Esophagus squamous epithelium (tissue), 5 donors: ENCODE measurements at regions not wholly inside any gene's neighbourhood (a gene's known extent, or its start where the extent isn't known, plus 50 kb on each side); places are given as distances from the start of the nearest gene placed in this dataset.

ENCODE experiments used
- DNase-seq: peaks from one replicate; lab custom pipeline; 2025; lab: John Stamatoyannopoulos, UW
- H3K27ac ChIP-seq, 4 donors: fragments of 200-600 bp; sonication (generic); one replicate each; pipeline ENCODE4 v1.5.1; 2016 to 2019; ENCODE audit warnings: mild to moderate bottlenecking in 1 of 4
- H3K27me3 ChIP-seq, 4 donors: fragments of 200-600 bp; sonication (generic); 1 replicate in 3 of 4; 2 replicates in 1 of 4; pipeline versions ENCODE4 v1.5.1 to v1.6.0; 2017 to 2021; ENCODE audit warnings: antibody characterized with exemption in 1 of 4
- H3K36me3 ChIP-seq, 3 donors: fragments of 200-600 bp; sonication (generic); one replicate each; pipeline ENCODE4 v1.5.1; 2016 to 2019
- H3K4me1 ChIP-seq, 3 donors: fragments of 200-600 bp; sonication (generic); one replicate each; pipeline ENCODE4 v1.5.1; 2017 to 2019
- H3K4me3 ChIP-seq, 4 donors: fragments of 200-600 bp; sonication (generic); 1 replicate in 3 of 4; 2 replicates in 1 of 4; pipeline ENCODE4 v1.5.1; 2016 to 2019; ENCODE audit warnings: mild to moderate bottlenecking in 2 of 4, moderate library complexity in 1 of 4
- H3K9me3 ChIP-seq, 3 donors: fragments of 200-600 bp; sonication (generic); one replicate each; pipeline ENCODE4 v1.5.1; 2016 to 2019
- CTCF ChIP-seq, 6 experiments: fragments of 450-650 bp in 4 of 6; fragments of 200-600 bp in 2 of 6; sonication (generic) in 2 of 6; IDR thresholded peaks; one replicate each; pipeline ENCODE4 v1.5.1; 2016 to 2019; ENCODE audit warnings: antibody characterized with exemption in 6 of 6, mild to moderate bottlenecking in 4 of 6, moderate library complexity in 4 of 6
- POLR2A ChIP-seq, 4 donors: fragments of 450-650 bp; IDR thresholded peaks; one replicate each; pipeline ENCODE4 v1.6.1; 2017; ENCODE audit warnings: antibody characterized with exemption in 4 of 4, mild to moderate bottlenecking in 4 of 4, moderate library complexity in 3 of 4
- WGBS, 2 donors: methylation state at CpG; one replicate each; pipeline ENCODE4 v1.1.5; 2018; 5-methylcytosine and 5-hydroxymethylcytosine counted together
- intact Hi-C: fragments of 100-400 bp; cut with DNase I; formaldehyde crosslinking; loops from one replicate; pipeline ENCODE4 v1.15.0; 2022
- donor health status: DM: yes; HTN: yes; CAD: no.

GRCh38 chr13:40148101-40148500 lies 492.6 kb downstream of the COG6 start:
- no peaks in the 10 kb centered on the region for H3K36me3 ChIP-seq
- no peaks in the 10 kb centered on the region for H3K9me3 ChIP-seq
- H3K4me1 ChIP-seq = peaks cover 8 to 34% (median 17%) of the 10 kb centered on the region in 3 donors
- intact Hi-C loops = no loop called here
- H3K27ac ChIP-seq = peak overlapping the region in 3 of 4 donors; percentile 74 to 80 (median 75)
- DNase-seq = no peak
- 87 to 94% methylated on average over 4 of the region's 4 CpGs for WGBS, 2 donors
- no peak overlapping the region for H3K4me3 ChIP-seq
- no peaks in the 10 kb centered on the region for H3K27me3 ChIP-seq
- TF ChIP-seq POLR2A (IDR thresholded peaks at IDR 0.05) (no peak), CTCF (IDR thresholded peaks at IDR 0.05) (no peak)

- peak overlapping the region; percentile 39 to 80 (median 74) for H3K27ac ChIP-seq
- no peaks in the 10 kb centered on the region for H3K27me3 ChIP-seq
- H3K9me3 ChIP-seq = no peaks in the 10 kb centered on the region
- 73 to 86% methylated on average over 1 of the region's 1 CpG for WGBS, 2 donors
- DNase-seq = no peak
- peaks cover 8 to 34% (median 17%) of the 10 kb centered on the region in 3 donors for H3K4me1 ChIP-seq
- no peak for TF ChIP-seq POLR2A (IDR thresholded peaks at IDR 0.05)
- TF ChIP-seq CTCF (IDR thresholded peaks at IDR 0.05) = no peak
- intact Hi-C loops = no loop called here
- H3K36me3 ChIP-seq = no peaks in the 10 kb centered on the region
- no peak overlapping the region for H3K4me3 ChIP-seq
Measured at GRCh38 chr13:40148742-40149141, 493.3 kb downstream of the COG6 start.

DNA sequence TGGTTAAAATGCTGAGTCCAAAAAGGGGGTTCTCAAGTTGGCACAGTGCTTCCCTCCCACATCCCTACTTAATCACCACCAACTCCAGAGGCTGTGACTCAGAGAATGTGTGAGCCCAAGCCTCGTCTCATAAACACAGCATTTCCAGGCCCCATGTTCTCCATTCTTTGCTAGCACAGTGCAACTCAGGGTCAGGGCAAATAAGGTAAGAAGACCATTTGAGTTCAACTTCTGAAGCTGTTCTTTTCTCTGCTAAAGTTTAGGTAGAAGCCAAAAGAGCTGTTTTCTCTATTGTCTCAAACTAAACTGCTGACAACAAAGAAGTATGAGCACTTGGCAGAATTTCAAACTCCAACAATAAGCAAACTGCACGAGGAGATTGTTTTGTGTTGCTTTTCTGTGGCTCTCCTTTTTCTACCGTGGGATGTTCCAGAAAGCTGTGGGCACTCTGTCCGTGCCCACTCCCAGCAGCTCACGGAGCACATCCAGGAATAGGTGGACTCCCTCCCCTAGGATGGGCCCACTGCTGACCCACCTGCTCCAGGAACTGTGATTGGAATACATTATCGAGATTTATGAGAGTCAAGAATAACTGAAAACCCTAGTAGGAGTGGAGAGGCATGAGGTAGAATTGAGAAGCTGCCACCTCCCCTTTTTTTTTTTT lies 494.3 kb downstream of the COG6 start:
- peak overlapping the region; percentile 55 to 80 (median 74) for H3K27ac ChIP-seq
- no peak overlapping the region for H3K4me3 ChIP-seq
- TF ChIP-seq CTCF (IDR thresholded peaks at IDR 0.05) (no peak), POLR2A (IDR thresholded peaks at IDR 0.05) (no peak)
- no peaks in the 10 kb centered on the region for H3K27me3 ChIP-seq
- intact Hi-C loops = no loop called here
- H3K36me3 ChIP-seq = no peaks in the 10 kb centered on the region
- 34 to 43% methylated on average over 6 of the region's 6 CpGs for WGBS, 2 donors
- no peaks in the 10 kb centered on the region for H3K9me3 ChIP-seq
- no peak for DNase-seq
- H3K4me1 ChIP-seq = peaks cover 8 to 34% (median 17%) of the 10 kb centered on the region in 3 donors

GRCh38 chr13:40151673-40152072 lies 496.2 kb downstream of the COG6 start:
- Histone ChIP-seq H3K27ac (no peak overlapping the region), H3K27me3 (no peaks in the 10 kb centered on the region), H3K9me3 (no peaks in the 10 kb centered on the region), H3K36me3 (no peaks in the 10 kb centered on the region), H3K4me3 (no peak overlapping the region), H3K4me1 (peaks cover 8 to 29% (median 14%) of the 10 kb centered on the region in 3 donors)
- no peak for DNase-seq
- intact Hi-C loops = no loop called here
- WGBS, 2 donors = 100% methylated on average over 2 of the region's 2 CpGs
- TF ChIP-seq CTCF (IDR thresholded peaks at IDR 0.05) (no peak), POLR2A (IDR thresholded peaks at IDR 0.05) (no peak)

DNA sequence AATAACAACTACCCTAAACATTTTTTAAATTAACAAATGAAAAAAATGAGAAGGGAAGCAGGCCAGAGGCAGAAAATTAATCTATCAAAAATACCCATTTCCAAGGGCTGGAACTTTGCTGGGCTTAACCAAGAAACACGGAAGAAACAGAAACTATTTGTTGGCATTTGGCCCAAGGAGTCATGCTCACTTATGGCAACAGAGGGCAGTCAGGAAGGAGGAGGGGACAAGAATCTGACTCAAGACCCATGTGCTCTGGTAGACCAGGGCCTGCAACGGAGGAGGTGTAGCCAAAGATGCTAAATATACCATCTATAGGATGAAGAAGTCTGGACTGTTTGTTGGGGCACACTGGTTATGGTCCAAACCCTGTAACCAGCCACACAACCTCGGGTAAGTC lies 496.7 kb downstream of the COG6 start:
- no peak for DNase-seq
- Histone ChIP-seq H3K27ac (no peak overlapping the region), H3K27me3 (no peaks in the 10 kb centered on the region), H3K36me3 (no peaks in the 10 kb centered on the region), H3K4me3 (no peak overlapping the region), H3K9me3 (no peaks in the 10 kb centered on the region), H3K4me1 (peaks cover 8 to 28% (median 14%) of the 10 kb centered on the region in 3 donors)
- intact Hi-C loops = no loop called here
- WGBS, 2 donors = 38 to 42% methylated on average over 2 to 3 of the region's 3 CpGs
- TF ChIP-seq CTCF (IDR thresholded peaks at IDR 0.05) (no peak), POLR2A (IDR thresholded peaks at IDR 0.05) (no peak)
